ENCODE measurements at regions not wholly inside any gene's neighbourhood (a gene's known extent, or its start where the extent isn't known, plus 50 kb on each side); places are given as distances from the start of the nearest gene placed in this dataset.
"Not testable (repeated sequence)": the region's sequence is repeated elsewhere in the genome, so short reads cannot be mapped to it uniquely, and the experiment has no call there.

DNA sequence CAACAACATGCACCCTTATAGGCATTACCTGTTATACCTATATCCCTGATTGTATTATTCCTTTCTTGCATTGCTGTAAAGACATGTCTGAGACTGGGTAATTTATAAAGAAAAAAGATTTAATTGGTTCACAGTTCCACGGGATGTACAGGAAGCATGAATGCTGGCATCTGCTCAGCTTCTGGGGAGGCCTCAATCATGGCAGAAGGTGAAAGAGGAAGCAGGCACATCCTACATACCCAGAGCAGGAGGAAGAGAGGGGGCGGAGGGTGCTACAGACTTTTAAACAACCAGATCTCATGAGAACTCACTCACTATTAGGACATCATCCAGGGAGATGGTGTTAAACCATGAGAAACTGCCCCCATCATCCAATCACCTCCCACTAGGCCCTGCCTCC, 191.7 kb upstream of the SPHKAP start:
- no peak for DNase-seq
- intact Hi-C loops (cut with DNase I): no loop called here

DNA sequence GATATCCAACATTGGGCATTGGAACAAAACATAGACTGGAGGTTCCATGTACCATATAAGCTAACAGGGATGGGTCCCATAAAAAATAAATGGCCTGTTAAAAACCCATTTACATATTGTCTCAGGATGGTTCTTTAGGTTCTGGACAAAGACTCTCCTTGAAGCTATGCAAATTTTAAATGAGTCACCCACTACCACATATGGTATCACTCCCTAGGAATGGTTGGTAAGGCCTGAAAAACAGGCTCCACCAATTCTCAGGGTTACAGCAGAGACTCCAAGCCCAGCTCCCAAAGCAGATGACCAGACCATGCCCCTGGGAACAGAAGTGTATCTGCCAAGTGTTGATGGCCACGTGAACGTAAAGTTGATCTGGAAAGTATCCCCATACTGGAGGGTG, 190.7 kb upstream of the SPHKAP start:
- intact Hi-C loops (cut with DNase I): no loop called here
- no peak for DNase-seq

DNA sequence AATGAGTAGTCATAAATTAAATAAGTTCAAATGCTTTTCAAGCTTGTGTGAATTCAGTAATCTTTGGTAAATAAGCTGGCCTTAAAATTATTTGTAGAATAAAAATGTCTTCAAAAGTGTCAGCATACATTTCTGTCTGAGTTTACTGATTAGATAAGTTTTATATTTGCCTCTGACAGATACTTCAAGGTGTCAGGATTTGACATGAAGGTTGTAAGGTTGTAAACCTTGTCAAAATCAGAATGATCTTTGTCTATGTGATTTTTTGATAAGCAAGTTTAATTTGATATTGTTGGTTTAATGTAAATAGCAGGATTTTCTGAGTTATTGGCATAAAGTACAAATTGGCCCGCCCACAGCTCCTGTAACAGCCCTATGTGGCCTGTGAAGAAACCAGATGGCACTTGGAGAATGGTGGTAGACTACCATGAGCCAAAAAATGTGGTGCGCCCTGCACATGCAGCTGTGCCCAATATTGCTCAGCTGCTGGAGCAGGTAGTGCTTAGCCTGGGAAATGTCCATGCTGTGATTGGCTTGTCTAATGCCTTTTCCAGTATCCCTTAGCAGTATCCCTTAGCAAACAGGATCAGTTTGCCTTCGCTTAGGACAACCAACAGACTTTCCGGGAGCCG, 188.0 kb upstream of the SPHKAP start:
- no peak for DNase-seq
- intact Hi-C loops (cut with DNase I): no loop called here

DNA sequence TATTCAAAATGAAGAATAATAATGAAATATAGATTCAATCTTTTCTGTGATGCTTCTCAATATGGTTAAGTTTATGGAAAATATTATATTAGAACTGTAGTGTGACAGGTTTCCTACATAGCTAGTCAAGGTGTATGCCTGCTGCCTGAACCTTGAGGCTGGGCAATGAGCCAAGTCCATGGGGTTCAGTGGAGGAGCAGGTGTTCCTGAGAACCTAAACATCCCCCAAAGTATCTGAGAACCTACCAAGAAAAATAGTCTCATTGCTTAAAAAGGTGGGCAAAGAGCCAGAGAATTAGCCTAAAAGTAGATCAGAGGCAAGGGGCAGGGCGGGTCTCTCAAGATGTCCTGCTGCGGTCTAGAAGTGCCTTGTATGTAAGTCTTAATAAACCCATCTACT, 185.9 kb upstream of the SPHKAP start:
- DNase-seq: no peak
- intact Hi-C loops (cut with DNase I): no loop called here

DNA sequence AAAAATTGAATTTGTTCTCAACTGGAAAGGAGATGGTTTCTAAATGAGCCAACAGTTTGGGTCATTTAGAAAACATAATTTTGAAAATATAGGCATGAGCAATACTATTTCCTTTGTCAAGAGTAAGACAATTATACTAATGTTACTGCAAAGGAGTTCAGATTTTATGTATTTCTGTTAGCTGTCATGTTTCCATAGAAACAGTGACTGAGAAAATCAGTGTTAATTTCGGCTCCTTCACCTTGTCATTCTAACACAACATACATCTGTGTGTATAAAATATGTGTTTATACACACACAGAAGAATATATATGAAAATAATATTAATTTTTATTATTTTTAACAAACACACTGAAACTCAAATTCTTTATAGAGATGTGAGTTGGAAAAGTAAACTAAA, 178.0 kb upstream of the SPHKAP start:
- intact Hi-C loops (cut with DNase I): no loop called here
- DNase-seq: no peak

DNA sequence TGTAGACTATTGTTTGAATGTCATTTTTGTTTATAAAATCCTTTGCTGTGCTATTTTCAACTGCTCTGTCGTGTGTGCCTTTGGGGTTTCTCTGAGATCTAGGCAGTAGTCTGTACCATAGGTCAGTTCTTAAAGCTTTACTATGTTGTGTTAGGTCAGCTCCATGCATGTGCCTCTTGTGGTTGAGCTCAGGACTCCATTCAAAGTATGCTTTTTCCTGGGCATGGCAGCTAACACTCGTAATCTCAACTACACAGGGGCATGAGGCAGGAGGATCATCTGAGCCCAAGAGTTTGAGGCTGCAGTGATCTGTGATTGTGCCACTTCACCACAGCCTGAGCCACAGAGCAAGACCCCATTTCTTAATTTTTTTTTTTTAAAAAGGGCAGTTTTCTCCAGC, 174.4 kb upstream of the SPHKAP start:
- no peak for DNase-seq
- intact Hi-C loops (cut with DNase I): no loop called here

DNA sequence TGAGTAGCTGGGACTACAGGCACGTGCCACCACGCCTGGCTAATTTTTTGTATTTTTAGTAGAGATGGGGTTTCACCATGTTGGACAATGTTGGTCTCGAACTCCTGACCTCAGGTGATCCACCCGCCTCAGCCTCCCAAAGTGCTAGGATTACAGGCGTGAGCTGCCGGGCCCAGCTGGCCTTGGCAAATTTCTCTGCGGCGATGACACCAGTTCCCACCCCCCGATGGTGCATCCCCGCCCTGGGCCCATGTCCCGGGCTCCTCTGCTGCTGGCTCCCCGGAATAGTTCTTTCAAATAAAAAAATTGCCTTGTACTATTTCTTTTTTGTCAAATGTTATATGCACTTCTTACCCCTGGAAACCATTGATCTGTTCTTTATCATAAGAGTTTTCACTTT, 171.5 kb upstream of the SPHKAP start:
- DNase-seq; intact Hi-C loops (cut with DNase I): not testable (repeated sequence)

DNA sequence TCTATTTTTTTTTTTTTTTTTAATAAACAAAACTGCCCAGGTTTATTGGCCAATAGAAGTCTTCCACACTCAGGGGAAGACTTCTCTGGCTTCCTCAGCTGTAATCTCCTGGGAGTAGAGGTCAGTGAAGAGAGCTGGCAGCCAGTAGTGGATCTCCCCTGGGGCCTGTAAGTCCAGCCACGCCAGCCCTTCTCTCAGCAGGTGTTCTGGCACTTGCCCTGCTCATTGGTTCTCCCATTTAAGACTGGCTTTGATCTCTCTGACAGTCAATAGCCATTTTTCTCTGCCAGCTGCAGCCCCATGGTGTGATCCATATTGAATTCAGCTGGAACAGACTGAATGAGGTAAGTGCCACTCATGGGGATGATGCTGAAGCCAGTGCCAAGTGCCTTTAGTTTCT, 170.6 kb upstream of the SPHKAP start:
- no peak for DNase-seq
- intact Hi-C loops (cut with DNase I): no loop called here

DNA sequence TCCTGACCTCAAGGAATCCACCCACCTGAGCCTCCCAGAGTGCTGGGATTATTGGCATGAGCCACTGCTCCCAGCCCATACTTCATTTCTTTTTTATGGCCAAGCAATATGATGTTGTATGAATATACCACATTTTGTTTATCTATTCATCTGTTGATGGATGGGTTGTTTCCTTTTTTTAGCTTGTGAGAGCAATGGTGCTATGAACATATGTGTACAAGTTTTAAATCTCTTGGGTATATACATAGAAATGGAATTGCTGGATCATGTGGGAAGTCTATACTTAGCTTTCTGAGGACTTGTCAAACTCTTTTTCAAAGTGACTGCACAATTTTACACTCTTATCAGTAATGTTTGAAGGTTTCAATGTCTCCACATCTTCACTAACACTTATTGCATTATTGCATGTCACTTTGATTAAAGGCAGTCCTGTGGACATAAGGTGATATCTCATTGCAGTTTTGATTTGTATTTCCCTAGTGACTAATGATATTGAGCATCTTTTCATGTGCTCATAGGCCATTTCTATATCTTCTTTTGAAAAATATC, 167.1 kb upstream of the SPHKAP start:
- intact Hi-C loops (cut with DNase I): no loop called here
- DNase-seq: no peak

DNA sequence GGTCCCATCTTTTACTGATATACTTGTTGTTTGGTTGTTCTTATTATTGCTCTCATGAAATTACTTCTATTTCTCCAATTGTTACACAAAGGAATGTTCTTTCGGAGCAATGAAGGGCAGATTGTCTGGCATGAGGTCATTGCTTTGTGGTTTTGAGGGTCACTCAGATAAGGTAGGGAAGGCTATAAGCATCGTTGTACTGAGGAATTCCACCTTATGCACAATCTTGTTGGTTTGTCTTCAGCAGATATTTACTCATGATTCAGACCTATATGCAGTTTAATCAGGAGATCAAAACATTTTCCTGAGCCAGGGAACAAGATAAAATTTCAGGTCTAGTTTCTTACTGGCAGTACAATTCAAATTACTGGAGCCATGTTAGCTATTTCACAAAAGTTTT, 163.0 kb upstream of the SPHKAP start:
- intact Hi-C loops (cut with DNase I): no loop called here
- no peak for DNase-seq

DNA sequence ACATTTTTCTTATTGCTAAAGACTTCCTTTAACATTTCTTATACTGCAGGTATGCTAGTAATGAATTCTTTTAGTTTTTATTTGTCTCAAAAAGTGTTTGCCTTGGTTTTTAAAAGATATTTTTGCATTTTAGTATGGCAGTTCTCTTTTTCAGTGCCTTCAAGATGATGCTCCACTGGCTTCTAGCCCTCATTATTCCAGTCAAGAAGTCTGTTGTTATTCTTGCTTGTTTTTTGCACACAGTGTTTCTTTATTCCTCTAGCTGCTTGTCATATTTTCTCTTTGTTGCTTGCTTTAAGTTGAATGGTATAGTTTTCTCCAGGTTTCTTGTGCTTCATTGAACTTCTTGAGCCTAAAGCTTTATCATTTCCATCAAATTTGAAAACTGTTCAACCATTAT, 158.0 kb upstream of the SPHKAP start:
- intact Hi-C loops (cut with DNase I): no loop called here
- no peak for DNase-seq

DNA sequence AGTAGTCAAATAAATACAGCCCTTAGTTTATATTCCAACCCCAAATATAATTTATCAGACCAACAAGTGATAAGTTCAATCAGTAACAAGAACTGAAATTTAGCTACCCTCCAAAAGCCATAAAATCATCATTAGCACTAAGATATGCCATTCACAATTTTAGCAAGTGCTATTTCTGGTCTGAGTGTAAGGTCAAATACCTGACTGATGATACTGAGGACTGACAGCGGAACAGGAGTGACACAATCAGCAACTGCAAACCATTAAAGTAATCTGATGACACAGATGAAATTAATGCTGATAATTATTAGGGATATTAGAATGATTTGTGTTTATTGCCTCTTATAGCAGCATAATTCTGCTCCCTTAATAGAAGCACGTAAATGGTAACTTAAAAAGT, 152.7 kb upstream of the SPHKAP start:
- intact Hi-C loops (cut with DNase I): no loop called here
- DNase-seq: no peak

DNA sequence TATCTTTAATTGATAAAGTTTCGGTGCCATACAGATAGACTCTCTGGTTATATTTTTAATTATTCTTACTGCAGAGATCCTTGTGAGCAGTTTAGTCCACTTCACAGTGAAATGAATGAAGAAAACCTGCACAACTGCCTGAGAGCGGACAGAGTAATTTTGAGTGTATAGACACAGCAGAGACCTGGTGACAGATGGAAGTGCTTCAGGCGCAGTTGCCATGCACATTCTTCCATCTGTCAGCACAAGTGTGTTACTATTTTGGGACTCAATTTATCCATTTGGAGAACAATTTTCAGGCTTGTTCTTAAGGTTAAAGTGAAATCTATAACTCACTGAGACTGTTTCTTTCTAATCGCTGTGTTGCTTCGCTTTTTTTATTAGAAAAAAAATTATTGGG, 147.8 kb upstream of the SPHKAP start:
- intact Hi-C loops (cut with DNase I): no loop called here
- DNase-seq: no peak

DNA sequence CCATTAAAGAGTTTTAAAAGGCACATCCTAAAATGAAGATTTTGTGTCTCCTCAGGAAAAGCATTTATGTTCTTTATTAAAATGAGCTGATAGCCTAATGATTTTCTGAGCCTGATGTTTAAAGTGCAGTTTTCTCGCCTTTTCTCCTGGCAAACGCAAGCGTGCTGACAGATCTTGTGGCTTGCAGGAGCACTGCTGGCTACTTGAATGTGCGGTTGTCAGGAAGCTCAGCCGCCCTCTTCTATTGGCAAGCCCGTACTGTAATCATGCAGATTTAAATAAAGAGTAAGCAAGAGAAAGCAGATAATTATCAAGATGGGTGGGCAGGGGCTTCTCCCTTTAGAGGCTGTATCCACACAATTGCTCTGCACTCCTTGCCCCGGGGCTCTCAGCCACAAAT, 139.5 kb upstream of the SPHKAP start:
- DNase-seq: no peak
- intact Hi-C loops (cut with DNase I): no loop called here

DNA sequence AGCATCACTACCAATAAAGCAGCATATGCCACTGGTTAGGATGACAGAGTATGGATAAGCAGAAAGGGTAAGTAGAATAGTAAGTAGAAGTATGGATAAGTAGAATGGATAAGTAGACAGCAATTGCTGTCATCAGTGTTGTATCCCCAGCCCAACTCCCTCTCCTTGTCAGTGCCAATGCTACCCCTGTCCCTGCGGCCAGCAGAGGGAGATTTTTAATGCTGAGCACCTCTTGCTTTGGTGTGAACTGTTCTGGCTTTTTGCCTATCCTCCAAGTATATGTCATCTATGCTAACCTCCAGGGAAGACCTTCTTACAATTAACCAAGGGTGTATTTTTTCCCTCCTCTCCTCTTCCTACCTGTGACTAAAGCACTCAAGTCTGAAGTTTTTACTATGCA, 136.7 kb upstream of the SPHKAP start:
- DNase-seq: no peak
- intact Hi-C loops (cut with DNase I): no loop called here

DNA sequence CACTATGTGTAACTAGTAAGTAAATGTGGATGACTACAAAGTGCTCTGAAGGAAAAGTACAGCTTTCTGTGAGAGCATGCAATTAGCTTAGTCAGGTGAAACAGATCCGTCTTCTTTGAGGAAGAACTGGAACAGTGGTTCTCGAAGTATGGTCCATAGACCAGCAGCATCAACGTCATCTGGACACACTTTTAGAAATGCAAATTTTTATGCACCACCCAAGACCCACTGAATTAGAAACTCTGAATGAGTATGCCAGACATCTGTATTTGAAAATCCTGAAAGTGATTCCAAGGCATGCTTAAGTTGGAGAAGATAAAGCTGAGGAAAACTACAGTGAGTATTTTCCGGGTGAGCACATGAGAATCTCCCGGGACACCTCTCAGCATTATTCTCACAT, 130.7 kb upstream of the SPHKAP start:
- no peak for DNase-seq
- intact Hi-C loops (cut with DNase I): no loop called here

DNA sequence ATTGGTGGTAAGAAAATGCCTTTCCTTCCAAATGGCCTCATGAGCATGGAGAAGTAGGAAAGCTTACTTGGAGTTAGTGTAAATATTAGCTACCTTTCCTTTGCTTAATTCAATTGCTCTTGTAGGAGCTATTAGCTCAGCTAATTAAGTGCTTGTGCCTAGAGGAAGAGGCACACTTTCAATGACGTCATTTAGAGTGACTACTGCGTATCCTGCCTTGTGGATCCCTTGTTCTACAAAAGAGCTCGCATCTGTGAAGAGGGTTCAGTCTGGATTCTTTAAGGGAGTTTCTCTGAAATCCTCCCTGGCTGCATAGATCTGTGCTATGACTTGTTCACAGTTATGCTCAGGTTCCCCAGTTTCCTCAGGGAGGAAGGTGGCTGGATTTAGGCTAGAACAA, 122.5 kb upstream of the SPHKAP start:
- DNase-seq: no peak
- intact Hi-C loops (cut with DNase I): no loop called here

DNA sequence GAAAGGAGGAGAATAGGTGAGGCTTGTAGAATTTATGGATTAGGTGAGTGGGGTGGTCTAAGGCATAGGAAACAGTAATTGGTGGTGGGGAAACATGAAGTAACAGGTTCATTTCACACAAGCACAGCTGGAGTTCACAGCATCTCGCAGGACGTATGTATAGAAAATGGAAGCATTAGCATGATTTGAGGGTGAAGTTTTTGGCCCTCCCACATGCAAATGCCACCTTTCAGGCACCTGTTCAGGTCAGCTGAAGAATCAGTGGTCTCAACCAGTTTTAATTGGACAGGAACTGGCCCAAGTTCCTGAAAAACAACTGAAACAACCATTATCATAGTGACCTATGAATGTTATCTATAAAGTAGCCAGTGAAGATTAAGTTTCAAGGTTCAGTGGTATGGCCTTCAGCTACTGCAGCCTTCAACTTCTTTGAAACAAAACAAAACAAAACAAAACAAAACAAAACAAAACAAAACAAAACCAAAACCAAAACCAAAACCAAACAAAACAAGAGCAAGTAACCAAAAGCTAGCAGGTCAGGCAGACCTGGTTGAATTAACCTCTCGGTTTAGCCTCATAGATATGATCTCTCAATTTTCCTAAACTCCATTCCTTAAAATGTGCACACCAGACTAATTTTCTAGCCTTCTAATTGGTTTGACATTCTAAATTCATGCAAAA, 102.1 kb upstream of the SPHKAP start:
- intact Hi-C loops (cut with DNase I): no loop called here
- DNase-seq: no peak

DNA sequence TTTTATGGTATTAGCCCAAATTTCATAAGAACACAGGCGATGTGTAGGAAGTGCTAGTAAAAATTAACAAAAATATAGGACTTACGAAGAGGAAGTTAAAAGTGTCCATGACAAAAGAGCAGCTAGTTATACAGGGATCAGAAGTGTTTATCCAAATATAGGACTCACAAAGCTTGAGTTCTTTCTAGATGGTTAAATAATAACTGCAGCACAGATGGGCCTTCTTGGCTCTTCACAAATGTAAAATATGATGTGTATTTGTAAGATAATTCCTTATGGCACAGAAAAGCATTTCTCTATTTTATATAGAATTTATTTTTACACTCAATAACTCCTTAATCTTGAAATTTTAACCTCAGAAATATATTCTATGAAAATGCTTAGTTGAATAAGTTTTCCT, 100.9 kb upstream of the SPHKAP start:
- intact Hi-C loops (cut with DNase I): no loop called here
- DNase-seq: no peak

DNA sequence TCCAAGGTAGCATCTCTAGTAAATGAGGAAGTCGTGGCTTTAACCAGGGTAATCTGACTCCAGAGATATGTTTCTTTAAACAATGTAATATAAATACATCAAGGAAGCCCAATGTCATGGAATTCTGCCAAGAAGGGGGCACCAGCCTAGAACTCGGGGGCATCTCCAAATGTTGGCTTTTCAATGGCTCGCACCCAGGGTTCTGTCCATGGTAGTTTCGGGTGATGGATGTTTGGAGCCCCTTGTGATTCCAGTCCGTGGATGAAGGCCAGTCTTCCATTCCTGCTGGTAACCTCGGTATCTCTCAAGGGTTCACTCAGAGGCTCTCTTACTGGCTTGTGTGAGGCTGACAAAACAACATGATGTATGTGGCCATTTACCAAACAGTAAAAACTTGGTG, 91.7 kb upstream of the SPHKAP start:
- intact Hi-C loops (cut with DNase I): no loop called here
- DNase-seq: no peak

DNA sequence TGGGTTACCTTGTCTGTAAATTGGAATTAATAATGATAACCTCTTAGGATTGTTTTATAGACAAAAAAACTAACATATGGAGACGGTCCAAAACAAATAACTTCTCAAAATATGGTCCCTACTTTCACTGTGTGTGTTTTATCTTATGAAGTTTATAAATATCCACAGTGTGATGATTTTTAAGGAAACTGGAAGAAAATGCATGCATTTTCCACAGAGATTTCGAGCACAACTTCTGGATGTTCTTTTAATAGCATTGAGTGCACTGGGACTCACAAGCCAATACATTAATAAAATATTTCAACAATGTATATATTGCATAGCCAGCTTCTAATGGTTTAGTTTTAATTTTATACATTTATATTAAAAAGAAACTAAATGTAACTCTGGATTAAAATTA, 87.9 kb upstream of the SPHKAP start:
- no peak for DNase-seq
- intact Hi-C loops (cut with DNase I): no loop called here

DNA sequence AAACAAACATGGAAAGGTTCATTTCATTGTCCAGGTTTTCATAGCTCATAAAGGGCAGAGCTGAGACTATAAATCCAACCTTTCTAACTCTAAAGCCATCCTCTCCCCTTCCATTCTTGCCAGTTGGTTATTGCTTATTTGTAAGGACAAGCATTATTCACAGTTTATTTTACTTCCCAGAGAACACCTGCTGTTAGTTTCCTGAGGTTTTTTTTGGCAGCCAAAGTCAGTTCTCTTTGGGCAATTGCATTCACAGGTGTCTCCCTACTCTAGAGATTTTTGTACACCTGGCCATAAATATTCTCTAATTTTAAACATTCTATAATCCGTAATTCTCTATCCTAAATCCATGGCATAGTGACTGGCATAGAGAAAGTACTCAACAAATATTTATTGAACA, 87.3 kb upstream of the SPHKAP start:
- no peak for DNase-seq
- intact Hi-C loops (cut with DNase I): no loop called here

DNA sequence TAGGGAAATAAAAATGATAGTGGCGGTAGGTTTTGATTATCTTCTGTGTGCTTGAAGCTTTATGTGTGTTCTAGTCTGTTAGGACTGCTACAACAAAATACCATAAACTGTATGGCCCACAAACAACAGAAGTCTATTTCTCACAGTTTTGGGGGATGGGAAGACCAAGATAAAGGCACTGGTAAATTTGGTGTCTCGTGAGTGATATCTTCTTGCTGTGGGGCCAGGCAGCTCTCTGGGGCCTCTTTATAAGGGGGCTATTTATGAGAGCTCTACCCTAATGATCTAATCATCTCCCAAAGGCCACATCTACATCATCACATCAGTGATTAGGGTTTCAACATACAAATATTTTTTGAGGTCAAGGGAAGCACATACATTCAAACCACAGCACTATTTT, 86.8 kb upstream of the SPHKAP start:
- intact Hi-C loops (cut with DNase I): no loop called here
- no peak for DNase-seq

Data from posterior cingulate gyrus (tissue), 11 donors.